Calu3 (cell line): ENCODE measurements at regions not wholly inside any gene's neighbourhood (a gene's known extent, or its start where the extent isn't known, plus 50 kb on each side); places are given as distances from the start of the nearest gene placed in this dataset.
"Not testable (repeated sequence)": the region's sequence is repeated elsewhere in the genome, so short reads cannot be mapped to it uniquely, and the experiment has no call there.

ENCODE experiments used
- BruUV-seq: library from RNA; stranded (reverse); fragments of 400-500 nt; replicated peaks from 2 replicates; lab custom pipeline; 2021; lab: Mats Ljungman, UMichigan
- CTCF ChIA-PET: fragments of 300-600 bp; sonication (Branson Sonifier 250); formaldehyde crosslinking; loops from one replicate; lab custom pipeline; 2022; ENCODE audit warnings: antibody characterized with exemption; lab: Charles Lee
- DNase-seq: peaks from one replicate; pipeline ENCODE4 v3.0.0; 2022
- H3K27ac Mint-ChIP-seq: one replicate; pipeline ENCODE4 v1.8.0; 2022; ENCODE audit warnings: mixed read lengths; ENCODE audit not compliant: unreplicated experiment
- H3K27me3 Mint-ChIP-seq: one replicate; pipeline ENCODE4 v1.8.0; 2022; ENCODE audit warnings: mixed read lengths; ENCODE audit not compliant: unreplicated experiment
- H3K36me3 Mint-ChIP-seq: one replicate; pipeline ENCODE4 v1.8.0; 2022; ENCODE audit warnings: mild to moderate bottlenecking, moderate library complexity, mixed read lengths; ENCODE audit not compliant: insufficient read depth, unreplicated experiment
- H3K4me1 Mint-ChIP-seq: one replicate; pipeline ENCODE4 v1.8.0; 2022; ENCODE audit warnings: mild to moderate bottlenecking, low read depth, mixed read lengths; ENCODE audit not compliant: unreplicated experiment
- H3K4me3 Mint-ChIP-seq: one replicate; pipeline ENCODE4 v1.8.0; 2022; ENCODE audit warnings: mild to moderate bottlenecking, low read depth, moderate library complexity, mixed read lengths; ENCODE audit not compliant: unreplicated experiment
- H3K9me3 Mint-ChIP-seq: one replicate; pipeline ENCODE4 v1.8.0; 2022; ENCODE audit warnings: low read depth, mixed read lengths; ENCODE audit not compliant: unreplicated experiment
- CTCF ChIP-seq: fragments of 200-600 bp; IDR thresholded peaks from one replicate; pipeline ENCODE4 v1.8.0; 2022; ENCODE audit warnings: antibody characterized with exemption; ENCODE audit not compliant: unreplicated experiment
- intact Hi-C: fragments of 100-400 bp; cut with micrococcal nuclease; formaldehyde crosslinking; loops from one replicate; pipeline ENCODE4 v1.10.0; 2022; ENCODE audit not compliant: unreplicated experiment

GRCh38 chr4:43189741-43190140 is 297.2 kb downstream of the GRXCR1 start:
- intact Hi-C loops, result no loop called here
- Mint-ChIP-seq H3K27me3 (no peaks in the 10 kb centered on the region), H3K36me3 (no peaks in the 10 kb centered on the region), H3K27ac (no peak overlapping the region), H3K4me3 (no peak overlapping the region), H3K9me3 (peaks cover 3% of the 10 kb centered on the region), H3K4me1 (no peaks in the 10 kb centered on the region)
- no TSS peak for BruUV-seq
- TF ChIP-seq CTCF, result no peak
- CTCF ChIA-PET, result no interaction called here
- no peak for DNase-seq

- H3K36me3 Mint-ChIP-seq, H3K27ac Mint-ChIP-seq, BruUV-seq, H3K27me3 Mint-ChIP-seq, DNase-seq, intact Hi-C loops, H3K9me3 Mint-ChIP-seq, H3K4me3 Mint-ChIP-seq, H3K4me1 Mint-ChIP-seq, CTCF ChIA-PET: not testable (repeated sequence)
These were observed 320.1 kb downstream of the GRXCR1 start for GRCh38 chr4:43212576-43212975.

- H3K27ac Mint-ChIP-seq, result no peak overlapping the region
- H3K4me1 Mint-ChIP-seq, result no peaks in the 10 kb centered on the region
- peaks cover 6% of the 10 kb centered on the region for H3K9me3 Mint-ChIP-seq
- BruUV-seq, result no TSS peak
- H3K4me3 Mint-ChIP-seq, result no peak overlapping the region
- no peaks in the 10 kb centered on the region for H3K36me3 Mint-ChIP-seq
- no peak for DNase-seq
- H3K27me3 Mint-ChIP-seq, result no peaks in the 10 kb centered on the region
- CTCF ChIA-PET, result no interaction called here
- intact Hi-C loops, result no loop called here
- no peak for TF ChIP-seq CTCF
These were observed 331.3 kb downstream of the GRXCR1 start for GRCh38 chr4:43223820-43224219.

GRCh38 chr4:43224559-43224958 is 332.0 kb downstream of the GRXCR1 start:
- no peak overlapping the region for H3K4me3 Mint-ChIP-seq
- CTCF ChIA-PET, result no interaction called here
- no peak overlapping the region for H3K27ac Mint-ChIP-seq
- no TSS peak for BruUV-seq
- no peaks in the 10 kb centered on the region for H3K4me1 Mint-ChIP-seq
- no peak for DNase-seq
- H3K27me3 Mint-ChIP-seq, result no peaks in the 10 kb centered on the region
- intact Hi-C loops, result no loop called here
- no peak for TF ChIP-seq CTCF
- H3K36me3 Mint-ChIP-seq, result no peaks in the 10 kb centered on the region
- H3K9me3 Mint-ChIP-seq, result peaks cover 6% of the 10 kb centered on the region

GRCh38 chr4:43233321-43233720 is 340.8 kb downstream of the GRXCR1 start:
- no peak overlapping the region for H3K27ac Mint-ChIP-seq
- no TSS peak for BruUV-seq
- H3K9me3 Mint-ChIP-seq, result peaks cover 3% of the 10 kb centered on the region
- intact Hi-C loops, result no loop called here
- no peaks in the 10 kb centered on the region for H3K27me3 Mint-ChIP-seq
- H3K4me1 Mint-ChIP-seq, result no peaks in the 10 kb centered on the region
- no peaks in the 10 kb centered on the region for H3K36me3 Mint-ChIP-seq
- CTCF ChIA-PET, result no interaction called here
- H3K4me3 Mint-ChIP-seq, result no peak overlapping the region
- TF ChIP-seq CTCF, result no peak
- no peak for DNase-seq
